ENCODE measurements at regions not wholly inside any gene's neighbourhood (a gene's known extent, or its start where the extent isn't known, plus 50 kb on each side); places are given as distances from the start of the nearest gene placed in this dataset.

GRCh38 chr2:105627534-105627933, 117.2 kb upstream of the NCK2 start:
- no peaks in the 10 kb centered on the region for H4K20me1 ChIP-seq (ENCODE audit: insufficient read depth)
- H3K9me2 ChIP-seq (ENCODE audit: insufficient read depth) = no peaks in the 10 kb centered on the region
- POLR2A ChIA-PET = no interaction called here
- DNase-seq (ENCODE audit: low read depth, low spot score) (no peak), ATAC-seq (no peak)
- no peaks in the 10 kb centered on the region for H3K79me2 ChIP-seq (ENCODE audit: insufficient read depth, low read length)
- no peak overlapping the region for H3K4me3 ChIP-seq (replicated peaks in 1 of 2; ENCODE audit: low read depth in 1 of 2, low read length in 2 of 2)
- H3K27me3 ChIP-seq (ENCODE audit: insufficient read depth, low read length) = peaks cover 87% of the 10 kb centered on the region
- no peak overlapping the region for H3K27ac ChIP-seq (ENCODE audit: low read depth, low read length)
- no peaks in the 10 kb centered on the region for H3K36me3 ChIP-seq (ENCODE audit: control insufficient read depth in 1 of 2, insufficient read depth in 2 of 2, low read length in 2 of 2)
- RAD21 ChIA-PET (ENCODE audit: low non-redundant PET in 1 of 2, low total read pairs in 2 of 2, uncharacterized antibody in 2 of 2, unreplicated experiment in 2 of 2) = no interaction called here
- H3K9me3 ChIP-seq (ENCODE audit: control insufficient read depth in 1 of 2, insufficient read depth in 1 of 2, low read depth in 1 of 2, low read length in 2 of 2) = no peaks in the 10 kb centered on the region
- intact Hi-C loops (cut with micrococcal nuclease) = no loop called here
- CTCF ChIA-PET = no interaction called here
- H3K4me1 ChIP-seq (ENCODE audit: control insufficient read depth in 1 of 2, insufficient read depth in 2 of 2, low read length in 2 of 2) = no peaks in the 10 kb centered on the region
- no TSS peak for BruUV-seq (replicated peaks)
- no peak for TF ChIP-seq REST (IDR thresholded peaks at IDR 0.05; ENCODE audit: low read depth)
- TF ChIP-seq CBX3 (IDR thresholded peaks at IDR 0.05; ENCODE audit: low read depth) = no peak
- TF ChIP-seq JUND (IDR thresholded peaks at IDR 0.05) = no peak
- no peak for TF ChIP-seq FOSL1 (IDR thresholded peaks at IDR 0.05; ENCODE audit: low read depth)
- no peak for TF ChIP-seq SRF (IDR thresholded peaks at IDR 0.05; ENCODE audit: low read depth)
- TF ChIP-seq ZNF274 (IDR thresholded peaks at IDR 0.05; ENCODE audit: low read depth, low read length) = no peak
- TF ChIP-seq ZFX (IDR thresholded peaks at IDR 0.05) = no peak
- no peak for TF ChIP-seq EZH2phosphoT487 (IDR thresholded peaks at IDR 0.05; ENCODE audit: borderline replicate concordance)
- no peak for TF ChIP-seq CTCF (IDR thresholded peaks at IDR 0.05 in 2 of 3, conservative IDR thresholded peaks at IDR 0.05 in 1 of 3; ENCODE audit: borderline replicate concordance in 1 of 3, insufficient read depth in 1 of 3, low read depth in 2 of 3, low read length in 2 of 3)
- TF ChIP-seq YY1 (IDR thresholded peaks at IDR 0.05; ENCODE audit: extremely low read depth, insufficient replicate concordance, low read depth, low read length) = no peak
- no peak for TF ChIP-seq SIN3A (IDR thresholded peaks at IDR 0.05; ENCODE audit: low read depth)
- TF ChIP-seq ELF1 (IDR thresholded peaks at IDR 0.05; ENCODE audit: borderline replicate concordance, low read depth) = no peak
- no peak for TF ChIP-seq EZH2 (IDR thresholded peaks at IDR 0.05)
- H3K4me2 ChIP-seq (ENCODE audit: low read length) = no peak overlapping the region
- no peak overlapping the region for H3K9ac ChIP-seq (ENCODE audit: low read length)
- H2AFZ ChIP-seq (ENCODE audit: low read depth, low read length, poor library complexity, severe bottlenecking) = no peak overlapping the region

All from HCT116 (cell line).